HCT116 (cell line): ENCODE measurements at regions not wholly inside any gene's neighbourhood (a gene's known extent, or its start where the extent isn't known, plus 50 kb on each side); places are given as distances from the start of the nearest gene placed in this dataset.

ENCODE experiments used
- ATAC-seq: fragments of 200-7000 bp; cut with Tn5 transposase; 2 replicates; pipeline ENCODE4 v1.9.1; 2020; ENCODE audit warnings: mild to moderate bottlenecking, moderate library complexity
- BruUV-seq: library from RNA; stranded (reverse); fragments of 400-500 nt; replicated peaks from 2 replicates; lab custom pipeline; 2021; lab: Mats Ljungman, UMichigan
- CTCF ChIA-PET: fragments of 300-600 bp; sonication (Branson Sonifier 250); formaldehyde crosslinking; loops from one replicate; lab custom pipeline; 2021; ENCODE audit warnings: antibody characterized with exemption; lab: Charles Lee
- POLR2A ChIA-PET: fragments of 300-600, 350-600 bp; sonication (Branson Sonifier 250); formaldehyde crosslinking; loops from one replicate; lab custom pipeline; 2021; ENCODE audit warnings: antibody characterized with exemption; lab: Charles Lee
- RAD21 ChIA-PET, 2 experiments: fragments of 300-600 bp; sonication (Branson Sonifier 250); formaldehyde crosslinking; loops; one replicate each; lab custom pipeline; 2023; ENCODE audit warnings: low total read pairs in 2 of 2; ENCODE audit not compliant: uncharacterized antibody in 2 of 2, unreplicated experiment in 2 of 2, low non-redundant PET in 1 of 2; lab: Charles Lee
- DNase-seq: peaks from one replicate; pipeline ENCODE4 v3.0.0-alpha.2; 2010; ENCODE audit warnings: low read depth, low spot score
- H2AFZ ChIP-seq: fragments of 200-600 bp; shearing (Covaris generic), sonication (generic); 2 replicates; pipeline ENCODE4 v1.6.1; 2017; ENCODE audit warnings: low read depth, mixed run types, mixed read lengths, antibody characterized with exemption, low read length; ENCODE audit not compliant: poor library complexity, severe bottlenecking
- H3K27ac ChIP-seq: 2 replicates; pipeline ENCODE4 v1.5.1; 2012; ENCODE audit warnings: low read depth, low read length
- H3K27me3 ChIP-seq: fragments of 200-600 bp; sonication (generic); 2 replicates; pipeline ENCODE4 v1.6.1; 2016; ENCODE audit warnings: mixed run types, low read length, mixed read lengths; ENCODE audit not compliant: insufficient read depth
- H3K36me3 ChIP-seq, 2 experiments: fragments of 200-500 bp in 1 of 2; fragments of 200-600 bp in 1 of 2; sonication (Bioruptor generic) in 1 of 2; sonication (generic) in 1 of 2; 2 replicates each; pipeline versions ENCODE4 v1.5.1 to v1.6.1; 2014 to 2016; ENCODE audit warnings: low read length in 2 of 2, inconsistent platforms in 1 of 2, mixed read lengths in 1 of 2, mixed run types in 1 of 2; ENCODE audit not compliant: insufficient read depth in 2 of 2, control insufficient read depth in 1 of 2
- H3K4me1 ChIP-seq, 2 experiments: fragments of 200-600 bp in 1 of 2; sonication (generic) in 1 of 2; 2 replicates each; pipeline versions ENCODE4 v1.5.1 to v1.6.1; 2012 to 2017; ENCODE audit warnings: low read length in 2 of 2, inconsistent platforms in 1 of 2, mild to moderate bottlenecking in 1 of 2, mixed read lengths in 1 of 2, mixed run types in 1 of 2, moderate library complexity in 1 of 2; ENCODE audit not compliant: insufficient read depth in 2 of 2, control insufficient read depth in 1 of 2
- H3K4me2 ChIP-seq: fragments of 200-600 bp; sonication (generic); 2 replicates; pipeline ENCODE4 v1.6.1; 2017; ENCODE audit warnings: mixed run types, low read length, mixed read lengths
- H3K4me3 ChIP-seq, 2 experiments: fragments of 200-600 bp in 1 of 2; sonication (generic) in 1 of 2; replicated peaks in 1 of 2; 2 replicates each; pipeline ENCODE4 v1.5.1; 2011 to 2016; ENCODE audit warnings: low read length in 2 of 2, control low read depth in 1 of 2, low read depth in 1 of 2, mild to moderate bottlenecking in 1 of 2, mixed read lengths in 1 of 2, mixed run types in 1 of 2
- H3K79me2 ChIP-seq: fragments of 200-600 bp; sonication (generic); 2 replicates; pipeline ENCODE4 v1.6.1; 2017; ENCODE audit warnings: mild to moderate bottlenecking, mixed run types, low read length, moderate library complexity, mixed read lengths; ENCODE audit not compliant: insufficient read depth
- H3K9ac ChIP-seq: fragments of 200-600 bp; sonication (generic); 2 replicates; pipeline ENCODE4 v1.6.1; 2016; ENCODE audit warnings: low read length, mixed read lengths
- H3K9me2 ChIP-seq: fragments of 200-600 bp; sonication (generic), shearing (Covaris generic); 2 replicates; pipeline ENCODE4 v1.6.1; 2017; ENCODE audit warnings: mixed run types, mild to moderate bottlenecking, moderate library complexity; ENCODE audit not compliant: insufficient read depth
- H3K9me3 ChIP-seq, 2 experiments: fragments of 200-500 bp in 1 of 2; fragments of 200-600 bp in 1 of 2; sonication (Bioruptor generic) in 1 of 2; sonication (generic) in 1 of 2; 2 replicates each; pipeline ENCODE4 v1.6.1; 2014 to 2017; ENCODE audit warnings: low read length in 2 of 2, mixed read lengths in 2 of 2, inconsistent platforms in 1 of 2, low read depth in 1 of 2, mild to moderate bottlenecking in 1 of 2, mixed run types in 1 of 2, moderate library complexity in 1 of 2; ENCODE audit not compliant: control insufficient read depth in 1 of 2, insufficient read depth in 1 of 2
- H4K20me1 ChIP-seq: fragments of 200-600 bp; sonication (generic), shearing (Covaris generic); 2 replicates; pipeline ENCODE4 v1.6.1; 2017; ENCODE audit warnings: mixed run types, mild to moderate bottlenecking, moderate library complexity; ENCODE audit not compliant: insufficient read depth
- ATF3 ChIP-seq: IDR thresholded peaks from 2 replicates; pipeline ENCODE4 v1.6.1; 2012
- CBX3 ChIP-seq: IDR thresholded peaks from 2 replicates; pipeline ENCODE4 v1.6.1; 2012; ENCODE audit warnings: low read depth
- CEBPB ChIP-seq: IDR thresholded peaks from 2 replicates; pipeline ENCODE4 v1.6.1; 2012; ENCODE audit warnings: low read depth
- CTCF ChIP-seq, 3 experiments: fragments of 200-600 bp in 1 of 3; sonication (generic) in 1 of 3; IDR thresholded peaks in 2 of 3; conservative IDR thresholded peaks in 1 of 3; 2 replicates each; pipeline ENCODE4 v1.5.1; 2012 to 2017; ENCODE audit warnings: low read depth in 2 of 3, low read length in 2 of 3, antibody characterized with exemption in 1 of 3, borderline replicate concordance in 1 of 3, control low read depth in 1 of 3, mild to moderate bottlenecking in 1 of 3, mixed read lengths in 1 of 3, mixed run types in 1 of 3, moderate library complexity in 1 of 3; ENCODE audit not compliant: insufficient read depth in 1 of 3
- ELF1 ChIP-seq: IDR thresholded peaks from 2 replicates; pipeline ENCODE4 v1.6.1; 2012; ENCODE audit warnings: low read depth, borderline replicate concordance
- EZH2 ChIP-seq: fragments of 200-600 bp; sonication (generic); IDR thresholded peaks from 2 replicates; pipeline ENCODE4 v1.6.1; 2017; ENCODE audit warnings: antibody characterized with exemption, mixed run types
- EZH2phosphoT487 ChIP-seq: fragments of 200-600 bp; IDR thresholded peaks from 2 replicates; pipeline ENCODE4 v1.6.1; 2018; ENCODE audit warnings: antibody characterized with exemption, borderline replicate concordance
- FOSL1 ChIP-seq: IDR thresholded peaks from 2 replicates; pipeline ENCODE4 v1.6.1; 2012; ENCODE audit warnings: low read depth
- POLR2A ChIP-seq: IDR thresholded peaks from 2 replicates; pipeline ENCODE4 v1.7.0; 2011; ENCODE audit warnings: borderline replicate concordance; ENCODE audit not compliant: insufficient read depth, insufficient read length; ENCODE audit errors: extremely low read depth
- POLR2AphosphoS5 ChIP-seq: IDR thresholded peaks from 2 replicates; pipeline ENCODE4 v1.6.1; 2011; ENCODE audit warnings: mild to moderate bottlenecking, low read depth, low read length, moderate library complexity
- RAD21 ChIP-seq: IDR thresholded peaks from 2 replicates; pipeline ENCODE4 v1.6.1; 2012; ENCODE audit warnings: low read depth, mild to moderate bottlenecking
- REST ChIP-seq: IDR thresholded peaks from 2 replicates; pipeline ENCODE4 v1.6.1; 2012; ENCODE audit warnings: low read depth
- SIN3A ChIP-seq: IDR thresholded peaks from 2 replicates; pipeline ENCODE4 v1.6.1; 2012; ENCODE audit warnings: low read depth
- SP1 ChIP-seq: IDR thresholded peaks from 2 replicates; pipeline ENCODE4 v1.6.1; 2012; ENCODE audit warnings: low read depth
- TCF7L2 ChIP-seq: IDR thresholded peaks from 2 replicates; pipeline ENCODE4 v1.7.0; 2011; ENCODE audit warnings: borderline replicate concordance, inconsistent platforms; ENCODE audit not compliant: insufficient read depth, insufficient read length; ENCODE audit errors: extremely low read depth
- YY1 ChIP-seq: IDR thresholded peaks from 2 replicates; pipeline ENCODE4 v1.6.1; 2011; ENCODE audit warnings: low read length, low read depth, moderate library complexity, mild to moderate bottlenecking; ENCODE audit not compliant: insufficient replicate concordance; ENCODE audit errors: extremely low read depth
- ZBTB33 ChIP-seq: IDR thresholded peaks from 2 replicates; pipeline ENCODE4 v1.6.1; 2011; ENCODE audit warnings: mild to moderate bottlenecking, low read length, moderate library complexity; ENCODE audit not compliant: insufficient replicate concordance; ENCODE audit errors: extremely low read depth
- ZFX ChIP-seq: fragments of 450-650 bp; IDR thresholded peaks from 2 replicates; pipeline ENCODE4 v1.6.1; 2017
- ZNF274 ChIP-seq: fragments of 200-500 bp; sonication (Bioruptor generic); IDR thresholded peaks from 2 replicates; pipeline ENCODE4 v1.6.1; 2014; ENCODE audit warnings: mild to moderate bottlenecking, low read depth, low read length, inconsistent platforms
- intact Hi-C: fragments of 100-400 bp; cut with micrococcal nuclease; formaldehyde crosslinking; loops from 2 replicates; pipeline ENCODE4 v1.10.0; 2022

- H3K4me1 ChIP-seq, result no peaks in the 10 kb centered on the region
- H3K4me2 ChIP-seq, result no peak overlapping the region
- H3K9me3 ChIP-seq, result peaks cover 5 to 25% of the 10 kb centered on the region in 2 experiments; a peak in 2 of 4 replicates
- RAD21 ChIA-PET, result no interaction called here
- no peak overlapping the region for H3K9ac ChIP-seq
- BruUV-seq, result no TSS peak
- no peaks in the 10 kb centered on the region for H3K79me2 ChIP-seq
- no peak overlapping the region for H2AFZ ChIP-seq
- TF ChIP-seq POLR2AphosphoS5, result no peak
- no peak for TF ChIP-seq CBX3
- TF ChIP-seq SIN3A, result no peak
- no peak for TF ChIP-seq EZH2phosphoT487
- no peak for TF ChIP-seq YY1
- no peak for TF ChIP-seq ZBTB33
- TF ChIP-seq CEBPB, result no peak
- TF ChIP-seq EZH2, result no peak
- TF ChIP-seq RAD21, result no peak
- no peak for TF ChIP-seq REST
- TF ChIP-seq CTCF (IDR thresholded peaks at IDR 0.05 in 2 of 3, conservative IDR thresholded peaks at IDR 0.05 in 1 of 3; ENCODE audit: borderline replicate concordance in 1 of 3, insufficient read depth in 1 of 3, low read depth in 2 of 3, low read length in 2 of 3), result no peak
- no peak for TF ChIP-seq ATF3
- no peak for TF ChIP-seq TCF7L2
- TF ChIP-seq SP1, result no peak
- no peak for TF ChIP-seq POLR2A
- TF ChIP-seq ZNF274, result no peak
- no peak for TF ChIP-seq ELF1
- no peak for TF ChIP-seq ZFX
- TF ChIP-seq FOSL1, result no peak
- H4K20me1 ChIP-seq, result no peaks in the 10 kb centered on the region
- ATAC-seq (no peak), DNase-seq (no peak)
- H3K27me3 ChIP-seq, result no peaks in the 10 kb centered on the region
- intact Hi-C loops, result no loop called here
- H3K9me2 ChIP-seq, result no peaks in the 10 kb centered on the region
- CTCF ChIA-PET, result no interaction called here
- H3K4me3 ChIP-seq, result no peak overlapping the region
- H3K36me3 ChIP-seq, result no peaks in the 10 kb centered on the region
- POLR2A ChIA-PET, result no interaction called here
- no peak overlapping the region for H3K27ac ChIP-seq
These were observed 258.0 kb downstream of the TLE4 start for GRCh38 chr9:79829566-79830302.
